HepG2 (cell line): ENCODE measurements at regions not wholly inside any gene's neighbourhood (a gene's known extent, or its start where the extent isn't known, plus 50 kb on each side); places are given as distances from the start of the nearest gene placed in this dataset.

ENCODE experiments used
- E2F1 ChIP-seq: sonication (generic); formaldehyde crosslinking; IDR thresholded peaks from 2 replicates; pipeline ENCODE4 v1.5.0; 2020; ENCODE audit warnings: missing genetic modification reagents
- EZH2 ChIP-seq: conservative IDR thresholded peaks from 2 replicates; pipeline ENCODE4 v1.6.1; 2012; ENCODE audit warnings: mild to moderate bottlenecking, low read depth, low read length, moderate library complexity
- GLI4 ChIP-seq: sonication (generic); formaldehyde crosslinking; IDR thresholded peaks from 2 replicates; pipeline ENCODE4 v1.5.1; 2020; ENCODE audit warnings: missing genetic modification reagents, mild to moderate bottlenecking, moderate library complexity, borderline replicate concordance
- KMT2A ChIP-seq: sonication (generic); formaldehyde crosslinking; IDR thresholded peaks from 2 replicates; pipeline ENCODE4 v1.4.0; 2020; ENCODE audit warnings: missing genetic modification reagents
- NFE2L2 ChIP-seq: fragments of 150-350 bp; IDR thresholded peaks from 2 replicates; pipeline ENCODE4 v1.6.1; 2014; ENCODE audit warnings: low read length
- NFIC ChIP-seq: IDR thresholded peaks from 2 replicates; pipeline ENCODE4 v1.6.1; 2012; ENCODE audit warnings: mild to moderate bottlenecking, low read length, inconsistent platforms
- ZUFSP ChIP-seq: sonication (generic); formaldehyde crosslinking; IDR thresholded peaks from 2 replicates; pipeline ENCODE4 v1.9.0; 2021; ENCODE audit warnings: missing genetic modification reagents, mild to moderate bottlenecking, borderline replicate concordance

GRCh38 chr9:118271936-118272335 lies 567.7 kb downstream of the TLR4 start:
- TF ChIP-seq GLI4: no peak
- TF ChIP-seq ZUFSP (CRISPR knock-in tag): no peak
- TF ChIP-seq EZH2: no peak
- no peak for TF ChIP-seq KMT2A (CRISPR knock-in tag)
- TF ChIP-seq NFIC: no peak
- TF ChIP-seq E2F1: no peak
- no peak for TF ChIP-seq NFE2L2
